ENCODE measurements at regions not wholly inside any gene's neighbourhood (a gene's known extent, or its start where the extent isn't known, plus 50 kb on each side); places are given as distances from the start of the nearest gene placed in this dataset.

DNA sequence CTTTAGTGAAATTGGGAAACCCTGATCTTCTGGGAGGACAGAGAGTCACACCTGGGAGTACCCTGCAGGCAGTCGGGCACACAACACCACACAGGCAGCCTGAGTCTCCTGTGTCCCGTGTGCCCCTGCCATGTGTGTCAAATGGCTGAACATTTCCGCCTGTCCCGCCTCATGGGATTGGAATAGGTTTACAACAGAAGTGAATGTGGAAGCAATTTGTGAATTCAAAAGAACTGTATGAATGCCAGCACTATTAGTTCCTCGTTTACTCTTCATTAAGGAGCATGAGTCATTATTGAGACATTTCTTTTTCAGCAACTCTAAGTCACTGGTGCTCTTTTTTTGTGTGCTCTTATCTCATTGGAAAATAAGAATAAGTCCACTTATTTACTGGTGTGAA, 226.5 kb downstream of the PMP22 start:
- Histone ChIP-seq H3K4me1 (ENCODE audit: insufficient read depth, low read length) (no peaks in the 10 kb centered on the region), H3K27me3 (ENCODE audit: insufficient read depth, low read length) (no peaks in the 10 kb centered on the region), H3K9me3 (ENCODE audit: low read depth, low read length) (no peaks in the 10 kb centered on the region), H3K4me3 (ENCODE audit: low read length) (no peak overlapping the region)

DNA sequence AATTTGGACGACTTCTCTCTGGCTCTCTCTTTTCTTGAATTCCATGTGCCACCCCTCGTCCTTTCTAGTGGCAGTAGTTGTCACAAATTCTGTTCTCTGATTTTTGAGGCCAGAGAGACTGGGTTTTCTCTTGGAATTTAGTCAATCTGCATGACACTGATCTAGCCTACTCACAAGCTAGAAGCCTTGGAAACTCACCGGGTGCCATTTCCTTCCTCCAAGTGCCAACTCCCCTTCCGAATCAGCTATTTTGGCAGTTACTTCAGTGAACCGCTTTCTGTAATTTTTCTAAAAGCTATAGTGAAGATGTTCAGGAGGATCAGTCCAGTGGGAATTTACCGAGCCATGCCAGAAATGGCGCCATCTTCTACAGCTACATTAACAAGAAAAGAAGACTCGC, 228.9 kb downstream of the PMP22 start:
- Histone ChIP-seq H3K4me3 (ENCODE audit: low read length) (no peak overlapping the region), H3K9me3 (ENCODE audit: low read depth, low read length) (no peaks in the 10 kb centered on the region), H3K27me3 (ENCODE audit: insufficient read depth, low read length) (no peaks in the 10 kb centered on the region), H3K4me1 (ENCODE audit: insufficient read depth, low read length) (no peaks in the 10 kb centered on the region)

- no peaks in the 10 kb centered on the region for H3K9me3 ChIP-seq (ENCODE audit: low read depth, low read length)
- H3K4me1 ChIP-seq (ENCODE audit: insufficient read depth, low read length) = no peaks in the 10 kb centered on the region
- no peaks in the 10 kb centered on the region for H3K27me3 ChIP-seq (ENCODE audit: insufficient read depth, low read length)
- no peak overlapping the region for H3K4me3 ChIP-seq (ENCODE audit: low read length)
These were observed 233.2 kb downstream of the PMP22 start for GRCh38 chr17:15031975-15032374.

DNA sequence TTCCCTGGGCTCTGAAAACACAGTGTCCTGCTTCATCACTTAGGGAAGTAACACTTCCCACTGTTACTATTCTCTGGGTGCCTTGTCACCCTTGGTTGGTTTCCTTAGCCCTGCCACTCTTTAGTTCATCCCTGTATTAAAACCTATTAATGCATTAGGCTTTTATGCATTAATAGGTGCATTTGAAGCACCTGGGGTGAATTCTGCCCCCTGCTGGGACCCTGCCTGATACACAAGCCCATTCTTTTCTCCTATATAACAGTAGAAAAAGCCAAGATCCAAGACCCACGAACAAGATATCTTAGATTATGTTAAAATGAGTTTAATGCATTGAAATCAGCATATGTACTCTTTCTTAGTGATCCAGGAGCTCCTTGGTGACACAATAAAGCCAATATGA, 235.7 kb downstream of the PMP22 start:
- Histone ChIP-seq H3K27me3 (ENCODE audit: insufficient read depth, low read length) (no peaks in the 10 kb centered on the region), H3K4me3 (ENCODE audit: low read length) (no peak overlapping the region), H3K4me1 (ENCODE audit: insufficient read depth, low read length) (no peaks in the 10 kb centered on the region), H3K9me3 (ENCODE audit: low read depth, low read length) (no peaks in the 10 kb centered on the region)

DNA sequence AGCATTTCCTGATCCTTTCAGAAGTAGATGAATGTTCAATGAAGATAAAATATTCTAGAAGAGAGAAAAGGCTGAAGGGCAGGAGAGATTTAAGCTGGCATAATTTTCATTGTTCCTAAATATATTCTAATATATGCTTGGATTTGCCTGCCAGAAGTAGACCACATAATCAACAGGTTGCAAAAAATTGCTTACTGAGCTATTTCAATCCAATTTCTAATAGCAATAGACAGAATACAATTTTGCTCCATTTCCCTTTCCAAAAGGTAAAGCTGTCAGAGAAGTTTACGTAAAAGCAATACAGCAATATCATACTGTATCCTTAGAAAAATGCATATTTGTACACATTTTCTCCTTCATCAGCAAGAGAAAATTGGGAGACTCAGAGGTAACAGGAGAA, 237.3 kb downstream of the PMP22 start:
- Histone ChIP-seq H3K9me3 (ENCODE audit: low read depth, low read length) (no peaks in the 10 kb centered on the region), H3K4me1 (ENCODE audit: insufficient read depth, low read length) (no peaks in the 10 kb centered on the region), H3K4me3 (ENCODE audit: low read length) (no peak overlapping the region), H3K27me3 (ENCODE audit: insufficient read depth, low read length) (no peaks in the 10 kb centered on the region)

DNA sequence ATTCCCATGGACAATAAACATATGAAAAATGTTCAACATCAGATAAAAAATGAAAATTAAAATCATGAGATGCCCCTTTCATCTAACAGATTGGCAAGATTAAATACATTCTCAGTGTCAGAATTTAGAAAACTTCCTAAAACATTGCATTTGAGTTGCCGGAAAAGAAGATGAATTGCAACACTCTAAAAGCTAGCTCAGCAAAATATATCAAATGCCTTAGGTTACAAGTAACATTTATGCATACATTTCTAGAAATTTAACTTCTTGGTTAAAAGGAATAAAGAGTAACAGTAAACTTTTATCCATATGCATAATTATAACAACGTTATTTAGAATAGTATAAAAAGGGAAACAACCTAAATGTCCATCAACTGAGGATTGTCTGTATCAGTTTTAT, 239.0 kb downstream of the PMP22 start:
- H3K4me3 ChIP-seq (ENCODE audit: low read length) = no peak overlapping the region
- no peaks in the 10 kb centered on the region for H3K27me3 ChIP-seq (ENCODE audit: insufficient read depth, low read length)
- H3K4me1 ChIP-seq (ENCODE audit: insufficient read depth, low read length) = no peaks in the 10 kb centered on the region
- H3K9me3 ChIP-seq (ENCODE audit: low read depth, low read length) = no peaks in the 10 kb centered on the region

- no peak overlapping the region for H3K4me3 ChIP-seq (ENCODE audit: low read length)
- no peaks in the 10 kb centered on the region for H3K9me3 ChIP-seq (ENCODE audit: low read depth, low read length)
- no peaks in the 10 kb centered on the region for H3K27me3 ChIP-seq (ENCODE audit: insufficient read depth, low read length)
- H3K4me1 ChIP-seq (ENCODE audit: insufficient read depth, low read length) = no peaks in the 10 kb centered on the region
These were observed 241.4 kb downstream of the PMP22 start for GRCh38 chr17:15023589-15024336.

DNA sequence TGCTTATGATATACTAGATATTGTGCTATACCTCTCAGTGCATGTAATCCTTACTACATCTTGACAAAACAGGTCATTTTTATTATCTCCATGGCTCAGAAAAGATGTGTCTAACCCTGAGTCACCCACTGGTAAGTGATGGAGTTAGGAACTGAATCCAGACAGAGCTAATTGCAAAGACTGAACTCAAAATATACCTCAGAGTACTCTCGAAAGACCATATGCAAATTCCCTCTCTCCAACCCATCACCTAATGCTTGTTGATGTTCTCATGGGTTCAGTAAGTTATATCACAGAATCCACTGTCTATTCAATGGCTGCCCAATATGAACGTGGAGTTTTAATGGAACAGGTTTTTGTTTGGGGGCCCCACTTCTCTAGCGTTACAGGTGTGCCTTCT, 246.0 kb downstream of the PMP22 start:
- H3K9me3 ChIP-seq (ENCODE audit: low read depth, low read length) = no peaks in the 10 kb centered on the region
- H3K4me1 ChIP-seq (ENCODE audit: insufficient read depth, low read length) = no peaks in the 10 kb centered on the region
- no peak overlapping the region for H3K4me3 ChIP-seq (ENCODE audit: low read length)
- H3K27me3 ChIP-seq (ENCODE audit: insufficient read depth, low read length) = no peaks in the 10 kb centered on the region

DNA sequence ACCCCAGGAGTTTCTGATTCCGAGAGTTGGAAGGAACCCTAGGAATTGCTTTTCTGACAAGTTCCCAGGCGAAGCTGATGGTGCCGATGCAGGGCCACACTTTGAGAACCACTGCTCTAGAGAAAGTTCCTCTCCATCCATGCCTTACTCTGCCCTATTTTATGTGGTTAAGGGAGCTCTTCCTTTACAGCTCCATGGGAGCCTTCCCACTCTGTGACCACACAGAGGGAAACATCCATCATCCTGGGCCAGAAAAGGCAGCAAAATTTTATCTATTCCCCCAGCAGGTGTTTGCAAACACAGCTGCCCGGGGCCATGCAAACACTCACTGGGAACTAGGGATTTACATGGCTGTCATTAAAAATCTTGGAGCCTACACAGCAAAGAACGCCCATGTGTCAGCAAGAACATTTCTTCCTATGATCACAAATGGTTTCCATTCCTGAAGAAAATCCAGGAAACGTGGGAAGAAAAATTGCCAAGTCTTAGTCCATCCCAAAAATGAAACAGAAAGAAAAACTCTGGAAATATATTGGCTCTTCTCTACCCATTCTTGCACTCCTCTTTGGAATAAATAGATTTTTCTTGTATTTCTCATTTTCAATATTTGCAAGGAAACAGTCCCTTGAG, 252.7 kb downstream of the PMP22 start:
- no peak overlapping the region for H3K4me3 ChIP-seq (ENCODE audit: low read length)
- H3K4me1 ChIP-seq (ENCODE audit: insufficient read depth, low read length) = no peaks in the 10 kb centered on the region
- no peaks in the 10 kb centered on the region for H3K9me3 ChIP-seq (ENCODE audit: low read depth, low read length)
- H3K27me3 ChIP-seq (ENCODE audit: insufficient read depth, low read length) = no peaks in the 10 kb centered on the region

- H3K9me3 ChIP-seq (ENCODE audit: low read depth, low read length) = no peaks in the 10 kb centered on the region
- H3K27me3 ChIP-seq (ENCODE audit: insufficient read depth, low read length) = no peaks in the 10 kb centered on the region
- H3K4me3 ChIP-seq (ENCODE audit: low read length) = no peak overlapping the region
- H3K4me1 ChIP-seq (ENCODE audit: insufficient read depth, low read length) = no peaks in the 10 kb centered on the region
These were observed 256.0 kb downstream of the PMP22 start for GRCh38 chr17:15009087-15009486.

GRCh38 chr17:15007147-15007553, 258.0 kb downstream of the PMP22 start:
- Histone ChIP-seq H3K27me3 (ENCODE audit: insufficient read depth, low read length) (no peaks in the 10 kb centered on the region), H3K4me3 (ENCODE audit: low read length) (no peak overlapping the region), H3K4me1 (ENCODE audit: insufficient read depth, low read length) (no peaks in the 10 kb centered on the region), H3K9me3 (ENCODE audit: low read depth, low read length) (no peaks in the 10 kb centered on the region)

DNA sequence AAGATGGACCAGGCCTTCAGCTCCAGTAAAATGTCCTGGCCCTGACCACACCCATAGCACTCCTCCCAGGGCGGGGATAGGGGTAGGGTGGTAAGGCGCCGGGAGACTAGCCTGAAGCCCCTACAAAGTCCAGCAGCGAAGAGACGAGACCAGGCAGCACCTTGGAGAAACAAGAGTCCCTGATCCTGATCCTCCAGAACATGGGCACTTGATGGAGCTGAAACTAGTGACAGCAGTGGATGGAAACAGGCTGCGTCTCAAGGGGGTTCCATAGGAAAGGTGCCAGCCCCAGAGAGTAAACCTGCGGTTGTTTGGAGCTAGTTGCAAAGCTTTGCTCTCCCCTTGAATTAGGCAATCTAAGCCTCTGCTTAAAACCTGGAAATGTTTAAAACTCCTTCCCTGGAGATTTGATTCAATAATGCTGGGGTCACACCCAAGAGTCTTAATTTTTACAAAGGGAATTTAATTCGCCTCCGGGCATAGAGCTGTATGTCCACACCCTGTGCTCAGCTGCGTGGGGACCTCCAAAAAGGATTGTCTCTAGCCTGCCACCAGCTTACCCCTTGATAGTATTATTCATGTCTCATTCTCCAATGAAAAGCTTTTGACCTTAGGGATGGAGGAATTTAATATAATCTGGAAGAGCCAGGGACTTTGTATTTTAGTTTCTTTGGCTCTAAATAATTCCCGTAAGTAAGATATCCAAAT, 258.6 kb downstream of the PMP22 start:
- Histone ChIP-seq H3K4me1 (ENCODE audit: insufficient read depth, low read length) (no peaks in the 10 kb centered on the region), H3K4me3 (ENCODE audit: low read length) (no peak overlapping the region), H3K9me3 (ENCODE audit: low read depth, low read length) (no peaks in the 10 kb centered on the region), H3K27me3 (ENCODE audit: insufficient read depth, low read length) (no peaks in the 10 kb centered on the region)

DNA sequence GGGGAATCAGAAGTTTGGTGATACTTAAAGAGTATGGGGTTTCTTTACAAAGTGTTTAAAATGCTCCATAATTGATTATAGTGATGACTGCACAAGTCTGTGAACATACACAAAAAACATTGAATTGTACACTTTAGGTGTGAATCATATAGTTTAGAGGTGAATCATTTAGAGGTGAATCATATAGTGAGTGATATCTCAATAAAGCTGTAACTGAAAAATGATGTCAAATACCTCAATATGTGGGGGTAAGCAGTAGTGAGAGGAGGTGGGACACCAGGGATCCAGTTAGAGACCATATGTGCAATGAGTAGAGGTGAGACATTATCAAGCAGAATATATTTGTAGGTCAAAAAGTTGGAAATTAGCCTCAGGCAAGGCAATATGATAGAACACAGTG, 264.5 kb downstream of the PMP22 start:
- Histone ChIP-seq H3K9me3 (ENCODE audit: low read depth, low read length) (no peaks in the 10 kb centered on the region), H3K4me1 (ENCODE audit: insufficient read depth, low read length) (no peaks in the 10 kb centered on the region), H3K27me3 (ENCODE audit: insufficient read depth, low read length) (no peaks in the 10 kb centered on the region), H3K4me3 (ENCODE audit: low read length) (no peak overlapping the region)

- no peak overlapping the region for H3K4me3 ChIP-seq (ENCODE audit: low read length)
- H3K4me1 ChIP-seq (ENCODE audit: insufficient read depth, low read length) = no peaks in the 10 kb centered on the region
- H3K9me3 ChIP-seq (ENCODE audit: low read depth, low read length) = no peaks in the 10 kb centered on the region
- no peaks in the 10 kb centered on the region for H3K27me3 ChIP-seq (ENCODE audit: insufficient read depth, low read length)
These were observed 267.8 kb downstream of the PMP22 start for GRCh38 chr17:14997290-14997689.

DNA sequence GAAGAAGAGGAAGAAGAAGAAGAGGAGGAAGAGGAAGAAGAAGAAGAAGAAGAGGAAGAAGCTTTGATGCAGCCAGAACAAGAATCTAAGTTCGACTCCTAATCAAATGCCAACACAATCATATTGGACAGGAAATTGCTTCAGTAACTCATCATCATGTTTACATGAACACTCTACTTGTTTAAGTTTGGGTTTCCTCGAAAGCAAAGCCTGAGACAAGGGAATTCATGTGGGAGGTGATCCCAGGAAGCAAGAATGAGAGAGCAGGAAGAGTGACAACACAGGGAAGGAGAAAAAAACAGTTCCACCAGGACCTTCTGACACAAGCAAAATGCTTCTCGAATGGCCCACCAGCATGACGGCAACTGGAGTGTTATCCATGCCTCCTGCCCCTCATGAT, 279.0 kb downstream of the PMP22 start:
- Histone ChIP-seq H3K4me1 (ENCODE audit: insufficient read depth, low read length) (no peaks in the 10 kb centered on the region), H3K27me3 (ENCODE audit: insufficient read depth, low read length) (no peaks in the 10 kb centered on the region), H3K4me3 (ENCODE audit: low read length) (no peak overlapping the region), H3K9me3 (ENCODE audit: low read depth, low read length) (no peaks in the 10 kb centered on the region)

Data from mononuclear cell (primary cell).